Ishikawa (cell line): ENCODE measurements at regions not wholly inside any gene's neighbourhood (a gene's known extent, or its start where the extent isn't known, plus 50 kb on each side); places are given as distances from the start of the nearest gene placed in this dataset.

Experiments
- CEBPB ChIP-seq: IDR thresholded peaks from 2 replicates; pipeline ENCODE4 v1.6.1; 2012
- CREB1 ChIP-seq: IDR thresholded peaks from 2 replicates; pipeline ENCODE4 v1.6.1; 2012; ENCODE audit warnings: low read depth
- EGR1 ChIP-seq: IDR thresholded peaks from 2 replicates; pipeline ENCODE4 v1.6.1; 2012
- EP300 ChIP-seq: IDR thresholded peaks from 2 replicates; pipeline ENCODE4 v1.6.1; 2012; ENCODE audit warnings: borderline replicate concordance
- FOXM1 ChIP-seq: IDR thresholded peaks from 2 replicates; pipeline ENCODE4 v1.6.1; 2012; ENCODE audit warnings: low read depth, borderline replicate concordance
- MAX ChIP-seq: IDR thresholded peaks from 2 replicates; pipeline ENCODE4 v1.6.1; 2012
- NFIC ChIP-seq: IDR thresholded peaks from 2 replicates; pipeline ENCODE4 v1.6.1; 2012
- RAD21 ChIP-seq: IDR thresholded peaks from 2 replicates; pipeline ENCODE4 v1.6.1; 2012; ENCODE audit warnings: low read depth
- REST ChIP-seq: IDR thresholded peaks from 2 replicates; pipeline ENCODE4 v1.6.1; 2012; ENCODE audit warnings: low read depth, mild to moderate bottlenecking
- TAF1 ChIP-seq: IDR thresholded peaks from 2 replicates; pipeline ENCODE4 v1.6.1; 2012; ENCODE audit warnings: low read depth, mild to moderate bottlenecking
- TCF12 ChIP-seq: IDR thresholded peaks from 2 replicates; pipeline ENCODE4 v1.6.1; 2012; ENCODE audit warnings: low read depth
- TEAD4 ChIP-seq: IDR thresholded peaks from 2 replicates; pipeline ENCODE4 v1.6.1; 2012
- USF1 ChIP-seq: IDR thresholded peaks from 2 replicates; pipeline ENCODE4 v1.6.1; 2012
- YY1 ChIP-seq: IDR thresholded peaks from 2 replicates; pipeline ENCODE4 v1.6.1; 2012; ENCODE audit warnings: low read depth
- ZBTB7A ChIP-seq: IDR thresholded peaks from 2 replicates; pipeline ENCODE4 v1.6.1; 2012; ENCODE audit warnings: low read depth

GRCh38 chr6:97666889-97667288, 383.9 kb upstream of the MMS22L start:
- TF ChIP-seq MAX (no peak), RAD21 (no peak), TEAD4 (no peak), ZBTB7A (no peak), CREB1 (no peak), YY1 (no peak), EGR1 (no peak), FOXM1 (no peak), TCF12 (no peak), TAF1 (no peak)

- no peak for TF ChIP-seq YY1
- no peak for TF ChIP-seq ZBTB7A
- no peak for TF ChIP-seq RAD21
- TF ChIP-seq MAX: no peak
- TF ChIP-seq USF1: no peak
- TF ChIP-seq FOXM1: no peak
- no peak for TF ChIP-seq TCF12
- TF ChIP-seq NFIC: no peak
- TF ChIP-seq EP300: no peak
- TF ChIP-seq CEBPB: no peak
Measured at GRCh38 chr6:97668716-97669115, 385.7 kb upstream of the MMS22L start.

- TF ChIP-seq MAX (no peak), EGR1 (no peak), CEBPB (no peak), YY1 (no peak), REST (no peak), CREB1 (no peak), FOXM1 (no peak), ZBTB7A (no peak), RAD21 (no peak), EP300 (no peak), TAF1 (no peak), NFIC (no peak), TCF12 (no peak), USF1 (no peak), TEAD4 (no peak)
Measured at GRCh38 chr6:97669191-97670031, 386.4 kb upstream of the MMS22L start.

- TF ChIP-seq TEAD4 (no peak), YY1 (no peak), EGR1 (no peak), NFIC (no peak), CREB1 (no peak), ZBTB7A (no peak), TAF1 (no peak), EP300 (no peak), USF1 (no peak), CEBPB (no peak), TCF12 (no peak), REST (no peak)
Measured at GRCh38 chr6:97674802-97675201, 391.8 kb upstream of the MMS22L start.

- TF ChIP-seq CREB1 (no peak), EP300 (no peak), NFIC (no peak), REST (no peak), ZBTB7A (no peak), FOXM1 (no peak), TCF12 (no peak), EGR1 (no peak), MAX (no peak), RAD21 (no peak), TAF1 (no peak), TEAD4 (no peak), CEBPB (no peak)
Measured at GRCh38 chr6:97677626-97678025, 394.6 kb upstream of the MMS22L start.
